ENCODE measurements at regions not wholly inside any gene's neighbourhood (a gene's known extent, or its start where the extent isn't known, plus 50 kb on each side); places are given as distances from the start of the nearest gene placed in this dataset.

- no peaks in the 10 kb centered on the region for H3K9me3 ChIP-seq
- H3K36me3 ChIP-seq: no peaks in the 10 kb centered on the region
- no peak overlapping the region for H3K4me3 ChIP-seq
- H3K4me1 ChIP-seq: no peaks in the 10 kb centered on the region
- no peak for DNase-seq
- 83 to 87% methylated on average over 4 of the region's 4 CpGs for WGBS, 2 donors
- no peaks in the 10 kb centered on the region for H3K27me3 ChIP-seq
- intact Hi-C loops (cut with DNase I): no loop called here
- no peak overlapping the region for H3K27ac ChIP-seq
- TF ChIP-seq POLR2AphosphoS5 (IDR thresholded peaks at IDR 0.05): no peak
These were observed 482.5 kb upstream of the CDH5 start for GRCh38 chr16:65884018-65884417.

- H3K4me3 ChIP-seq: no peak overlapping the region
- 83 to 88% methylated on average over 4 of the region's 4 CpGs for WGBS, 2 donors
- intact Hi-C loops (cut with DNase I): no loop called here
These were observed 488.1 kb upstream of the CDH5 start for GRCh38 chr16:65878347-65878746.

GRCh38 chr16:65876624-65877023, 489.9 kb upstream of the CDH5 start:
- Histone ChIP-seq H3K27ac (no peak overlapping the region), H3K9me3 (no peaks in the 10 kb centered on the region), H3K27me3 (no peaks in the 10 kb centered on the region), H3K4me1 (no peaks in the 10 kb centered on the region), H3K4me3 (no peak overlapping the region), H3K36me3 (no peaks in the 10 kb centered on the region)
- WGBS, 2 donors: 7 to 38% methylated on average over 1 of the region's 1 CpG
- no peak for TF ChIP-seq CTCF (IDR thresholded peaks at IDR 0.05)
- no peak for TF ChIP-seq POLR2AphosphoS5 (IDR thresholded peaks at IDR 0.05)
- no peak for TF ChIP-seq EP300 (IDR thresholded peaks at IDR 0.05)
- no peak for TF ChIP-seq POLR2A (IDR thresholded peaks at IDR 0.05)
- no peak for DNase-seq
- intact Hi-C loops (cut with DNase I): no loop called here

More at GRCh38 chr16:65878347-65878746, 488.1 kb upstream of the CDH5 start:
- Histone ChIP-seq H3K36me3 (no peaks in the 10 kb centered on the region), H3K27me3 (no peaks in the 10 kb centered on the region), H3K4me1 (no peaks in the 10 kb centered on the region), H3K27ac (no peak overlapping the region), H3K9me3 (no peaks in the 10 kb centered on the region)
- no peak for DNase-seq
- TF ChIP-seq CTCF (IDR thresholded peaks at IDR 0.05): no peak
- no peak for TF ChIP-seq POLR2AphosphoS5 (IDR thresholded peaks at IDR 0.05)
- TF ChIP-seq POLR2A (IDR thresholded peaks at IDR 0.05): no peak

GRCh38 chr16:65876056-65876408, 490.5 kb upstream of the CDH5 start:
- WGBS, 2 donors: 86 to 88% methylated on average over 3 of the region's 3 CpGs
- Histone ChIP-seq H3K4me3 (no peak overlapping the region), H3K27me3 (no peaks in the 10 kb centered on the region), H3K36me3 (no peaks in the 10 kb centered on the region), H3K4me1 (no peaks in the 10 kb centered on the region), H3K27ac (no peak overlapping the region), H3K9me3 (no peaks in the 10 kb centered on the region)
- intact Hi-C loops (cut with DNase I): no loop called here
- DNase-seq: no peak
- TF ChIP-seq CTCF (IDR thresholded peaks at IDR 0.05) (no peak), POLR2AphosphoS5 (IDR thresholded peaks at IDR 0.05) (no peak), EP300 (IDR thresholded peaks at IDR 0.05) (no peak), POLR2A (IDR thresholded peaks at IDR 0.05) (no peak)

- TF ChIP-seq POLR2AphosphoS5 (IDR thresholded peaks at IDR 0.05): no peak
- TF ChIP-seq POLR2A (IDR thresholded peaks at IDR 0.05): no peak
- TF ChIP-seq CTCF (IDR thresholded peaks at IDR 0.05): no peak
- no peak for TF ChIP-seq EP300 (IDR thresholded peaks at IDR 0.05)
- WGBS, 2 donors: 68 to 76% methylated on average over 6 of the region's 6 CpGs
- DNase-seq: no peak
- Histone ChIP-seq H3K4me3 (no peak overlapping the region), H3K27ac (no peak overlapping the region), H3K27me3 (no peaks in the 10 kb centered on the region), H3K4me1 (no peaks in the 10 kb centered on the region), H3K36me3 (no peaks in the 10 kb centered on the region), H3K9me3 (no peaks in the 10 kb centered on the region)
- intact Hi-C loops (cut with DNase I): no loop called here
These were observed 491.0 kb upstream of the CDH5 start for GRCh38 chr16:65875381-65876055.
